SJCRH30 (cell line): ENCODE measurements at regions not wholly inside any gene's neighbourhood (a gene's known extent, or its start where the extent isn't known, plus 50 kb on each side); places are given as distances from the start of the nearest gene placed in this dataset.
"Not testable (repeated sequence)": the region's sequence is repeated elsewhere in the genome, so short reads cannot be mapped to it uniquely, and the experiment has no call there.

ENCODE experiments used
- DNase-seq, 2 experiments: peaks; one replicate each; pipeline ENCODE4 v3.0.0-alpha.2; 2015 to 2020
- H3K27ac ChIP-seq: fragments of 250-450 bp; sonication (Bioruptor Pico); 2 replicates; pipeline ENCODE4 v1.5.1; 2020; ENCODE audit warnings: mild to moderate bottlenecking, moderate library complexity
- H3K27me3 ChIP-seq: fragments of 250-450 bp; sonication (Bioruptor Pico); 2 replicates; pipeline ENCODE4 v1.5.1; 2020; ENCODE audit warnings: mild to moderate bottlenecking, moderate library complexity
- H3K36me3 ChIP-seq: fragments of 250-450 bp; sonication (Bioruptor Pico); 2 replicates; pipeline ENCODE4 v1.5.1; 2020; ENCODE audit warnings: mild to moderate bottlenecking, moderate library complexity
- H3K4me1 ChIP-seq: fragments of 250-450 bp; sonication (Bioruptor Pico); 2 replicates; pipeline ENCODE4 v1.5.1; 2020; ENCODE audit warnings: mild to moderate bottlenecking, moderate library complexity
- H3K4me3 ChIP-seq: fragments of 250-450 bp; sonication (Bioruptor Pico); 2 replicates; pipeline ENCODE4 v1.5.1; 2020; ENCODE audit warnings: mild to moderate bottlenecking, moderate library complexity
- H3K9me3 ChIP-seq: fragments of 250-450 bp; sonication (Bioruptor Pico); replicated peaks from 2 replicates; pipeline ENCODE4 v1.5.1; 2020; ENCODE audit warnings: mild to moderate bottlenecking, moderate library complexity

DNA sequence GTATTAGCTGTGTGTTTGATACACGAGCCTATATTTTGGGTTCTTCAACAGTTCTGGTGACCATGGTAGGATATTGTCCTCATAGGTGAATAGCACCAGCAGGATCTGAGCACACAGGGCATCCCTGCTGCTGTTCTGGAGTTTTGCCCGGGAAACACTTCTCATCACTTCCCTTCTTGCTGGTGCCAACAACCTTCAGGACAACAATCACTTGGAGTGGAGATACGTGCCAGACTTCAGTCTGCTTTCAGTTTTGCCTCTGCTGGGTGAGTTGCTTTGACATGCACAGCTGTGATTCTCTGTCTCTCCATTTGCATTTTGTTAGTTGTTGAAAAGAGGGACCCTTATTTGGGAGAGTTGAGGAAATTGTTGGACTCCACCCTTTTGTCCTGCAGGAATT, 1347.2 kb upstream of the DDX18 start:
- Histone ChIP-seq H3K36me3 (no peaks in the 10 kb centered on the region), H3K9me3 (no peaks in the 10 kb centered on the region), H3K4me3 (no peak overlapping the region), H3K27me3 (0 out of 2 replicates have a peak, but pooled peaks cover 3% of the 10 kb centered on the region), H3K27ac (no peak overlapping the region), H3K4me1 (no peaks in the 10 kb centered on the region)
- no peak for DNase-seq

- no peak overlapping the region for H3K4me3 ChIP-seq
- no peaks in the 10 kb centered on the region for H3K4me1 ChIP-seq
- no peaks in the 10 kb centered on the region for H3K36me3 ChIP-seq
- H3K9me3 ChIP-seq = no peaks in the 10 kb centered on the region
- no peak overlapping the region for H3K27ac ChIP-seq
- H3K27me3 ChIP-seq = no peaks in the 10 kb centered on the region; the same call in 1 of the 2 replicates
- no peak for DNase-seq
Observed at GRCh38 chr2:116477229-116477628, 1337.3 kb upstream of the DDX18 start.

GRCh38 chr2:116487336-116487735, 1327.2 kb upstream of the DDX18 start:
- Histone ChIP-seq H3K27ac (no peak overlapping the region), H3K9me3 (no peaks in the 10 kb centered on the region), H3K4me3 (no peak overlapping the region), H3K36me3 (no peaks in the 10 kb centered on the region), H3K4me1 (no peaks in the 10 kb centered on the region), H3K27me3 (no peaks in the 10 kb centered on the region)
- no peak for DNase-seq

DNA sequence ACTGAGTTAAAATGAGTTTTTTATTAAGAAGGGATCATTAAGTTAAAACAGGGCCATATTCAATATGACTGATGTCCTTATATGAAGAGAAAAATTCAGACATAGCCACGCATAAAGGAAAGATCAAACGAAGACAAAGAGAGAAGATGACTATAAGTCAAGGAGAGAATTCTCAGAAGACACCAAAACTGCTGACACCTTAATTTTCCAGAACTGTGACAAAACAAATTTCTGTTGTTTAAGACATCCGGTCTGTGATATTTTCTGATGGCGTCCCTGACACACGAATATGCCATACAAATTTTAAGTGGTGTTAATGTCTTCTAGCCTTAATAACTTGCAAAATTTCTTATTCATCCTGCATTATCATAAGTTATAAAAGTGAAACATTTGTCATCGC, 1325.2 kb upstream of the DDX18 start:
- Histone ChIP-seq H3K27me3 (no peaks in the 10 kb centered on the region), H3K4me3 (no peak overlapping the region), H3K9me3 (no peaks in the 10 kb centered on the region), H3K27ac (no peak overlapping the region), H3K4me1 (no peaks in the 10 kb centered on the region), H3K36me3 (no peaks in the 10 kb centered on the region)
- no peak for DNase-seq

GRCh38 chr2:116489944-116490343, 1324.5 kb upstream of the DDX18 start:
- Histone ChIP-seq H3K36me3 (no peaks in the 10 kb centered on the region), H3K4me3 (no peak overlapping the region), H3K4me1 (no peaks in the 10 kb centered on the region), H3K27ac (no peak overlapping the region), H3K9me3 (no peaks in the 10 kb centered on the region), H3K27me3 (no peaks in the 10 kb centered on the region)
- no peak for DNase-seq

DNA sequence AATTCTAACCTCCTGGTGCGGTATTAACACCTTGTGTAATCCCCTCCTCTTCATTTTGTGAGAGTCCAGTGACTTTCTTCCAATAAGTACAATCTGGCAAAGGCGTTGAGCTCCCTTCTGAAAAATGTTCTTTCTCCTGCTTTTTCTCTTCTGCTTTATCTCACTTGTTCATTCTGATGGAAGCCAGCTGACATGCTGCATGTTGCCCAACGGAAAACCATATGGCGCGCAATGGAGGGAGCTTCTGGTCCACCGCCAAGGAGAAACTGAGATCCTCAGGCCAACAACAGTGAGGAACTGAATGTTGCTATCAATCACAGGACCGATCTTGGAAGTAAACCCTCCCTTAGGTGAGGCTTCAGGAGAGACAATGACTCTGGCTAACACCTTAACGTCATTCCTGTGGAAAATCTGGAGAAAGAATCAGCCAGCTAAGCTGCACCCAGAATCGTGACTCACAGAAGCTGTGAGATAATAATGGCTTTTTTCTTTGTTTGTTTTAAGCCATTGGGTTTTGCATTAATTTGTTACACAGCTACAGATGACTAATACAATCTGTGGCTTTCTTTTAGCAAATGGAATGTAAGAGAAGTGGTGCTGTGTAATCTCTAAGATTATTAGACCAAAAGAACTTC, 1323.9 kb upstream of the DDX18 start:
- Histone ChIP-seq H3K27me3 (no peaks in the 10 kb centered on the region), H3K27ac (no peak overlapping the region), H3K9me3 (no peaks in the 10 kb centered on the region), H3K4me1 (no peaks in the 10 kb centered on the region), H3K36me3 (no peaks in the 10 kb centered on the region), H3K4me3 (no peak overlapping the region)
- DNase-seq = no peak

DNA sequence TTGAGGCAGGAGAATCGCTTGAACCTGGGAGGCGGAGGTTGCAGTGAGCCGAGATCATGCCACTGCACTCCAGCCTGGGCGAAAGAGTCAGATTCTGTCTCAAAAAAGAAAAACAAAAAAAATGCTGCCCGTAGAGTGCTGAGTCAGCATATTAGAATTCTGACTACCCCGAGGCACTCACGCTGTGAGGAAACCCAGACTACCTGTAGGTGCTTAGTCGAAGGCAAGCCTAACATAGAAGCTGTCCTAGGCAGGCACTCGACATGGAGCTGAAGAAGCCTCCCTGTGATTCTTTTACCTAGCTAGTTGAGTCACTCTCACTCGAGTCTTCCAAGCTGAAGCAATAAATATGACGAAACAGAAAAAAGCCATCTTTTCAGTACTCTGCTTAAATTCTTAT, 1323.2 kb upstream of the DDX18 start:
- no peak overlapping the region for H3K27ac ChIP-seq
- no peak for DNase-seq
- H3K36me3 ChIP-seq = no peaks in the 10 kb centered on the region
- no peaks in the 10 kb centered on the region for H3K27me3 ChIP-seq
- no peaks in the 10 kb centered on the region for H3K4me1 ChIP-seq
- H3K4me3 ChIP-seq = no peak overlapping the region
- H3K9me3 ChIP-seq = no peaks in the 10 kb centered on the region

DNA sequence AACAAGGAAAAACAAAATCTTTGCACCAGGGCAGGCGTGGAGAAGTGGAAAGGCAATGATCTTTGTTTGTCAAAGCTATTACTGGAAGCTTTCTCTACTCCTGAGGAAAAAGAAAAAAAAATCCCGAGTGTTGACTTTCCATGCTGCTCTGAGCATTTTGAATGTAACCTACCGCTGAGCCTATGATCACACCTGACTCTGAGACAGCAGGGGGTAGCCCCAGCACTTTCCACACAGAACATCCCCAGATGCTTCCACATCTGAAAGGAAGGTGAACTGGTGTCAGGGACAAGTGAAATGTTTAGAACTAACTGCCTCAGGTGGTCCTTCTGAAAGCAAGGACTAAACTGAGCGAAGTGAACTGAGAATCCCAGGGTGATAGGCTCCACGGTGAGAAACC, 1315.1 kb upstream of the DDX18 start:
- no peak overlapping the region for H3K4me3 ChIP-seq
- H3K27ac ChIP-seq = no peak overlapping the region
- H3K27me3 ChIP-seq = no peaks in the 10 kb centered on the region
- no peaks in the 10 kb centered on the region for H3K9me3 ChIP-seq
- no peaks in the 10 kb centered on the region for H3K36me3 ChIP-seq
- no peak for DNase-seq
- no peaks in the 10 kb centered on the region for H3K4me1 ChIP-seq

GRCh38 chr2:116510117-116510671, 1304.3 kb upstream of the DDX18 start:
- DNase-seq = peak; percentile 18 to 63
- H3K4me3 ChIP-seq = no peak overlapping the region
- no peaks in the 10 kb centered on the region for H3K27me3 ChIP-seq

GRCh38 chr2:116511426-116511825, 1303.1 kb upstream of the DDX18 start:
- no peak for DNase-seq
- H3K27me3 ChIP-seq = no peaks in the 10 kb centered on the region

More at GRCh38 chr2:116510117-116510671, 1304.3 kb upstream of the DDX18 start:
- H3K27ac ChIP-seq = no peak overlapping the region
- H3K4me1 ChIP-seq = no peaks in the 10 kb centered on the region
- no peaks in the 10 kb centered on the region for H3K9me3 ChIP-seq
- H3K36me3 ChIP-seq = no peaks in the 10 kb centered on the region

DNA sequence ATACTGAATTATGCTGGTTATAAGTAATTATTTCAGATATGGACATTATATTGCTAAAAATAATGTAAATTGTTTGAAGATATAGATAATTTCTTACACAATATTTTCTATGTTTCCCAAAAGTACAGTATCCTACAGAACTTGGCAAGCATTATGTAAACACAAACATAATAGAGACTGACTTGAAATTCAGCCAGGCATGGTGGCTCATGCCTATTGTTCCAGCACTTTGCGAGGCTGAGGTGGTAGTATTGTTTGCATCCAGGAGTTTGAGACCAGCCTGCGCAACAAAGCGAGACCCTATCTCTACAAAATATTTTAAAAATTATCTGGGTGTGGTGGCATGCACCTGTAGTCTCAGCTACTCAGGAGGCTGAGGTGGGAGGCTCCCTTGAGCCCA, 1300.5 kb upstream of the DDX18 start:
- no peak overlapping the region for H3K27ac ChIP-seq
- H3K4me3 ChIP-seq = no peak overlapping the region
- H3K9me3 ChIP-seq = no peaks in the 10 kb centered on the region
- H3K27me3 ChIP-seq = no peaks in the 10 kb centered on the region
- DNase-seq = no peak
- no peaks in the 10 kb centered on the region for H3K36me3 ChIP-seq
- H3K4me1 ChIP-seq = no peaks in the 10 kb centered on the region

More at GRCh38 chr2:116511426-116511825, 1303.1 kb upstream of the DDX18 start:
- no peaks in the 10 kb centered on the region for H3K4me1 ChIP-seq
- no peak overlapping the region for H3K27ac ChIP-seq
- H3K4me3 ChIP-seq = no peak overlapping the region
- no peaks in the 10 kb centered on the region for H3K9me3 ChIP-seq
- H3K36me3 ChIP-seq = no peaks in the 10 kb centered on the region

DNA sequence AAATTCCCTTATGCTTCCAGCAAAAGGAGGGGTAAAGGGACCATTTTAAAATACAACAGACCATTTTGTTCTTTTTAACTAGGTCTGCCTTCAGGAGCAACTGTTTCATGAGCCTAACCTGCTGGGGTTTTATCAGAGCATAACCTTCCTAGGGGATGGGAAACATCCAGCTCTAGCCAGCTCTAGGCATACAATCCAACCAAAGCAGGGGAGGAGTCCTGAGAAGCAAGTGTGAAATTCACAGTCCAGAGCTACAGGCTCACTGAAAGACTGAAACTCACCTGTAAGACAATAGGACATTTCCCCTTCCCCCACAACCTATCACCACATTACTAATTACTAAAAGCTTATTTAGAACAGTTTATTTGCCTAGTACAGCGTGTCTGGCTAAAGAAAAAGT, 1296.6 kb upstream of the DDX18 start:
- H3K4me1 ChIP-seq = no peaks in the 10 kb centered on the region

DNA sequence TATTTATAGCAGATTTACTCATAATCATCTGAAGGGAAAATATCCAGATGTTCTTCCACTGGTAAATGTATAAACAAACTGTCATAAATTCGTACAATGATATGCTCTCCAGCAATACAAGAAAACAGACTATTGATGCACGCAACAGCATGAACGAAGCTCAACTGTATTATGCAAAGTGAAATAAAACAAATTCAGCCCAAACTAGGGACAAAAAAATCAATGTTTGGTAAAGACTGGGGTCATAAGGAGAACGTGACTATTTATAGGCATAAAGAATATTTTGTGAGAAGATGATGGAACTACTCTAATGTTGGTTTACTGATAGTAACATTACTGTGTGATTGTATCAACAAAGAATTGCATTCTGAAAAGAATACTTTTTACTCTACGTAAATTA, 1276.7 kb upstream of the DDX18 start:
- Histone ChIP-seq H3K36me3 (no peaks in the 10 kb centered on the region), H3K27me3 (0 out of 2 replicates have a peak, but pooled peaks cover 8% of the 10 kb centered on the region), H3K4me1 (no peaks in the 10 kb centered on the region), H3K9me3 (no peaks in the 10 kb centered on the region), H3K27ac (no peak overlapping the region), H3K4me3 (no peak overlapping the region)
- DNase-seq = no peak

More for the DNA sequence above, 1296.6 kb upstream of the DDX18 start:
- Histone ChIP-seq H3K9me3 (no peaks in the 10 kb centered on the region), H3K27ac (no peak overlapping the region), H3K27me3 (no peaks in the 10 kb centered on the region), H3K4me3 (no peak overlapping the region), H3K36me3 (no peaks in the 10 kb centered on the region)
- no peak for DNase-seq

DNA sequence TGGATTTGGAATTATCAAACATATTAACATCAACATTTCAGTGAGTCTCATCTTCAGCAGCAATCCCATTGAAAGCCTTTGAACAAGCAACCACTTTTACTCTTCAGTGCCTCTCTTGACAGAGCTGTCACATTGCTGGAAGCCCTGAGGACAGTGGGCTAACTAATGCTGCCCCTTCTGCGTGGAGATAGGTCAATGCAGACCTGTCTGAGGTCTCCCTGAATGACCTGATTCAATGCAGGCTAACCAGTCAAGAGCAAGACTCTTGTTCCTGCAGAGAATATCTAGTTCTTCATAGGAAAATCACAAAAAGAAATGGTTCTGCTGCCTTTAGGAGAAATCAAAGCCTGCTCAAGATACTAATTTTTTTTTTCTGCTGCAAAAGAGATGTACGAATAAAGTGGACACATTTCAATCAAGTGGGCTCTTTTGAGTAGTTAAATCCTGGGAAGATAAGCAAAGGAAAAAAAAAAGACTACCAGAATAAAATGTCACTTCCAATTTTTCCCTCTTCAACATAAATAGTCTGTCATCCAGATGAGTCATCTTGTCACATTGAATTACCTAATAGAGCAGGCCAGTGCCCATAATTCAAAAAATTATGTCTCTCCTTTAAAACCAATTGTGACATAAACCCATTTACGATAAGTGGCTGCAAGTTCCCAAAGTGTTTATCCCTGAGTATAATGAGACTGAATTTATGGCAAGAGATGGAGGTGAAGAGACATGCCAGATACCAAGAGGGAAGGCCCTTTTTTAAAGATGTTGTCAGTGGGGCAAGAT, 1269.0 kb upstream of the DDX18 start:
- no peak for DNase-seq
- Histone ChIP-seq H3K27me3 (no peaks in the 10 kb centered on the region; the same call in 1 of the 2 replicates), H3K27ac (no peak overlapping the region), H3K36me3 (no peaks in the 10 kb centered on the region), H3K9me3 (no peaks in the 10 kb centered on the region), H3K4me1 (no peaks in the 10 kb centered on the region), H3K4me3 (no peak overlapping the region)

DNA sequence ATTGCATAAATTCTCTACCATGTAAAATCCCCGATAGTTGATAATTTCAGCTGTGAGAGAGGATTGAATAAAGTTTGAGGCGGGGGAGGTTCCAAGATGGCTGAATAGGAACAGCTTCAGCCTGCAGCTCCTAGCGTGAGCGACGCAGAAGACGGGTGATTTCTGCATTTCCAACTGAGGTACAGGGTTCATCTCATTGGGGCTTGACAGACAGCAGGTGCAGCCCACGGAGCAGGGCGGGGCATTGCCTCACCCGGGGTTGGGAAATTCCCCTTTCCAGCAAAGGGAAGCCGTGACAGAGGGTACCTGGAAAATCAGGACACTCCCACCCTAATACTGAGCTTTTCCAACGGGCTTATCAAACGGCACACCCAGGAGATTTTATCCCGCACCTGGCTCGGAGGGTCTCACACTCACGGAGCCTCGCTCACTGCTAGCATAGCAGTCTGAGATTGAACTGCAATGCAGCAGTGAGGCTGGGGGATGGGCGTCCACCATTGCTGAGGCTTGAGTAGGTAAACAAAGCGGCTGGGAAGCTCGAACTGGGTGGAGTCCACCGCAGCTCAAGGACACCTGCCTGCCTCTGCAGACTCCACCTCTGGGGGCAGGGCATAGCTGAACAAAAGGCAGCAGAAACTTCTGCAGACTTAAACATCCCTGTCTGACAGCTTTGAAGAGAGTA, 1261.6 kb upstream of the DDX18 start:
- H3K27me3 ChIP-seq, H3K4me1 ChIP-seq, DNase-seq, H3K27ac ChIP-seq, H3K36me3 ChIP-seq, H3K9me3 ChIP-seq, H3K4me3 ChIP-seq: not testable (repeated sequence)
